Liver (tissue), 3 donors: ENCODE measurements at regions not wholly inside any gene's neighbourhood (a gene's known extent, or its start where the extent isn't known, plus 50 kb on each side); places are given as distances from the start of the nearest gene placed in this dataset.

Experiments used
- ATF3 ChIP-seq: IDR thresholded peaks from 2 replicates; pipeline ENCODE4 v1.6.1; 2016; ENCODE audit warnings: antibody characterized with exemption
- CTCF ChIP-seq: fragments of 150-350 bp; IDR thresholded peaks from 2 replicates; pipeline ENCODE4 v1.5.1; 2017; ENCODE audit warnings: improper control_type of control experiment, low read depth, low read length; ENCODE audit not compliant: missing input control
- EGR1 ChIP-seq, 2 donors: IDR thresholded peaks; 2 replicates each; pipeline ENCODE4 v1.6.1; 2016 to 2018; ENCODE audit warnings: antibody characterized with exemption in 2 of 2, low read depth in 2 of 2
- HNF4G ChIP-seq: IDR thresholded peaks from 2 replicates; pipeline ENCODE4 v1.6.1; 2016; ENCODE audit warnings: antibody characterized with exemption
- MAX ChIP-seq: IDR thresholded peaks from 2 replicates; pipeline ENCODE4 v1.6.1; 2016; ENCODE audit warnings: antibody characterized with exemption
- RAD21 ChIP-seq, 2 donors: IDR thresholded peaks; 2 replicates each; pipeline ENCODE4 v1.6.1; 2016; ENCODE audit warnings: antibody characterized with exemption in 2 of 2, mild to moderate bottlenecking in 2 of 2
- REST ChIP-seq: IDR thresholded peaks from 2 replicates; pipeline ENCODE4 v1.6.1; 2016; ENCODE audit warnings: antibody characterized with exemption, mild to moderate bottlenecking
- YY1 ChIP-seq: IDR thresholded peaks from 2 replicates; pipeline ENCODE4 v1.6.1; 2016; ENCODE audit warnings: antibody characterized with exemption, mild to moderate bottlenecking
- donor health status: healthy.
- donor health status: healthy.

- TF ChIP-seq CTCF (no peak), YY1 (no peak), RAD21 (IDR thresholded peaks at IDR 0.05) (no peak), REST (no peak), MAX (no peak), EGR1 (IDR thresholded peaks at IDR 0.05; ENCODE audit: low read depth in 2 of 2) (no peak), HNF4G (no peak), ATF3 (no peak)
These were observed 441.3 kb downstream of the TFAP2B start for GRCh38 chr6:51260003-51260402.
